H9 (cell line): ENCODE measurements at regions not wholly inside any gene's neighbourhood (a gene's known extent, or its start where the extent isn't known, plus 50 kb on each side); places are given as distances from the start of the nearest gene placed in this dataset.

Experiments
- DNase-seq: peaks from one replicate; pipeline ENCODE4 v3.0.0-alpha.2; 2017
- H2AFZ ChIP-seq: one replicate; pipeline ENCODE4 v1.6.1; 2013; ENCODE audit warnings: mild to moderate bottlenecking, low read length, control low read depth, moderate library complexity
- H2AK5ac ChIP-seq: 2 replicates; pipeline ENCODE4 v1.6.1; 2013; ENCODE audit warnings: low read length, control low read depth, mixed read lengths; ENCODE audit not compliant: insufficient read length
- H2BK120ac ChIP-seq: one replicate; pipeline ENCODE4 v1.6.1; 2013; ENCODE audit warnings: low read depth, mild to moderate bottlenecking, low read length, control low read depth, inconsistent platforms; ENCODE audit not compliant: poor library complexity, severe bottlenecking
- H2BK12ac ChIP-seq: 2 replicates; pipeline ENCODE4 v1.6.1; 2013; ENCODE audit warnings: low read length, control low read depth, mixed read lengths, low read depth; ENCODE audit not compliant: insufficient read length
- H2BK15ac ChIP-seq: 2 replicates; pipeline ENCODE4 v1.6.1; 2013; ENCODE audit warnings: low read depth, low read length, control low read depth
- H2BK20ac ChIP-seq: one replicate; pipeline ENCODE4 v1.6.1; 2013; ENCODE audit warnings: low read depth, mild to moderate bottlenecking, low read length, control low read depth, inconsistent platforms; ENCODE audit not compliant: poor library complexity, severe bottlenecking
- H2BK5ac ChIP-seq: 2 replicates; pipeline ENCODE4 v1.6.1; 2013; ENCODE audit warnings: low read length, control low read depth, mixed read lengths; ENCODE audit not compliant: insufficient read length
- H3K14ac ChIP-seq: 2 replicates; pipeline ENCODE4 v1.6.1; 2013; ENCODE audit warnings: low read length, control low read depth; ENCODE audit not compliant: insufficient read depth
- H3K18ac ChIP-seq: 2 replicates; pipeline ENCODE4 v1.6.1; 2013; ENCODE audit warnings: low read depth, mild to moderate bottlenecking, mixed read lengths, low read length, control low read depth; ENCODE audit not compliant: insufficient read length
- H3K23ac ChIP-seq: 2 replicates; pipeline ENCODE4 v1.6.1; 2013; ENCODE audit warnings: low read length, control low read depth, mixed read lengths, low read depth; ENCODE audit not compliant: insufficient read length
- H3K23me2 ChIP-seq: 2 replicates; pipeline ENCODE4 v1.6.1; 2013; ENCODE audit warnings: low read depth, mild to moderate bottlenecking, mixed read lengths, low read length, control low read depth; ENCODE audit not compliant: insufficient read length, poor library complexity, severe bottlenecking
- H3K27ac ChIP-seq: 2 replicates; pipeline ENCODE4 v1.5.1; 2013; ENCODE audit warnings: low read length, control low read depth, mixed read lengths, low read depth; ENCODE audit not compliant: insufficient read length
- H3K27me3 ChIP-seq: 2 replicates; pipeline ENCODE4 v1.6.1; 2013; ENCODE audit warnings: low read length, control low read depth, inconsistent platforms; ENCODE audit not compliant: insufficient read depth
- H3K4ac ChIP-seq: 2 replicates; pipeline ENCODE4 v1.6.1; 2013; ENCODE audit warnings: low read depth, mild to moderate bottlenecking, control low read depth, inconsistent platforms, low read length, moderate library complexity
- H3K4me1 ChIP-seq: 2 replicates; pipeline ENCODE4 v1.6.1; 2013; ENCODE audit warnings: low read length, control low read depth, inconsistent platforms; ENCODE audit not compliant: insufficient read depth
- H3K4me2 ChIP-seq: 2 replicates; pipeline ENCODE4 v1.6.1; 2013; ENCODE audit warnings: low read length, control low read depth, mixed read lengths; ENCODE audit not compliant: insufficient read length, insufficient read depth
- H3K56ac ChIP-seq: 2 replicates; pipeline ENCODE4 v1.6.1; 2013; ENCODE audit warnings: low read depth, mild to moderate bottlenecking, mixed read lengths, low read length, control low read depth; ENCODE audit not compliant: insufficient read length
- H3K79me1 ChIP-seq: 2 replicates; pipeline ENCODE4 v1.6.1; 2013; ENCODE audit warnings: low read depth, mild to moderate bottlenecking, moderate library complexity, low read length, control low read depth, inconsistent platforms; ENCODE audit not compliant: insufficient read depth, poor library complexity, severe bottlenecking
- H3K79me2 ChIP-seq: 2 replicates; pipeline ENCODE4 v1.6.1; 2013; ENCODE audit warnings: low read length, control low read depth, inconsistent platforms; ENCODE audit not compliant: insufficient read depth
- H3K9ac ChIP-seq: 2 replicates; pipeline ENCODE4 v1.6.1; 2013; ENCODE audit warnings: low read length, control low read depth, mixed read lengths; ENCODE audit not compliant: insufficient read length; ENCODE audit errors: extremely low read depth
- H3K9me3 ChIP-seq: one replicate; pipeline ENCODE4 v1.6.1; 2013; ENCODE audit warnings: low read depth, low read length, inconsistent platforms; ENCODE audit not compliant: control insufficient read depth
- H3T11ph ChIP-seq: one replicate; pipeline ENCODE4 v1.6.1; 2013; ENCODE audit warnings: mild to moderate bottlenecking, low read length, control low read depth, inconsistent platforms
- H4K20me1 ChIP-seq: one replicate; pipeline ENCODE4 v1.6.1; 2013; ENCODE audit not compliant: control insufficient read depth, insufficient read length, insufficient read depth
- H4K5ac ChIP-seq: 2 replicates; pipeline ENCODE4 v1.6.1; 2013; ENCODE audit warnings: low read depth, mild to moderate bottlenecking, mixed read lengths, low read length, control low read depth; ENCODE audit not compliant: insufficient read length
- H4K8ac ChIP-seq: replicated peaks from 2 replicates; pipeline ENCODE4 v1.6.1; 2013; ENCODE audit warnings: low read length, control low read depth, mixed read lengths, low read depth; ENCODE audit not compliant: insufficient read length
- H4K91ac ChIP-seq: 2 replicates; pipeline ENCODE4 v1.6.1; 2013; ENCODE audit warnings: low read depth, mild to moderate bottlenecking, moderate library complexity, mixed read lengths, low read length, control low read depth; ENCODE audit not compliant: insufficient read length
- H3K27ac Mint-ChIP-seq, 3 experiments: 2 replicates in 2 of 3; 3 replicates in 1 of 3; pipeline ENCODE4 v1.8.0; 2020 to 2021; ENCODE audit warnings: mixed read lengths in 3 of 3, mild to moderate bottlenecking in 1 of 3, moderate library complexity in 1 of 3
- H3K27me3 Mint-ChIP-seq: 2 replicates; pipeline ENCODE4 v1.8.0; 2021; ENCODE audit warnings: low read depth, mild to moderate bottlenecking, moderate library complexity, mixed read lengths
- H3K36me3 Mint-ChIP-seq, 3 experiments: 2 replicates in 2 of 3; 3 replicates in 1 of 3; pipeline ENCODE4 v1.8.0; 2020 to 2021; ENCODE audit warnings: low read depth in 3 of 3, mixed read lengths in 3 of 3; ENCODE audit not compliant: insufficient read depth in 1 of 3
- H3K4me1 Mint-ChIP-seq, 2 experiments: 2 replicates each; pipeline ENCODE4 v1.8.0; 2020; ENCODE audit warnings: mixed read lengths in 2 of 2
- H3K4me3 Mint-ChIP-seq, 2 experiments: 2 replicates in 1 of 2; 3 replicates in 1 of 2; pipeline ENCODE4 v1.8.0; 2020 to 2021; ENCODE audit warnings: mild to moderate bottlenecking in 2 of 2, mixed read lengths in 2 of 2, moderate library complexity in 1 of 2
- H3K9me3 Mint-ChIP-seq, 2 experiments: 2 replicates in 1 of 2; 3 replicates in 1 of 2; pipeline ENCODE4 v1.8.0; 2020; ENCODE audit warnings: mild to moderate bottlenecking in 2 of 2, mixed read lengths in 2 of 2, moderate library complexity in 1 of 2
- CTCF ChIP-seq: fragments of 200-600 bp; sonication (generic); conservative IDR thresholded peaks from 3 replicates; pipeline ENCODE4 v1.8.0; 2021; ENCODE audit warnings: antibody characterized with exemption, mild to moderate bottlenecking
- WGBS: extraction: QIAGEN DNeasy Blood & Tissue Kit; methylation state at CpG from one replicate; pipeline ENCODE4 v1.1.7; 2013; ENCODE audit warnings: missing lambda C conversion rate, low lambda C conversion rate, mixed read lengths; ENCODE audit not compliant: insufficient read length; ENCODE audit errors: extremely low coverage; 5-methylcytosine and 5-hydroxymethylcytosine counted together

GRCh38 chr6:102313699-102314098, 920.2 kb downstream of the GRIK2 start:
- Histone ChIP-seq H4K5ac (no peak overlapping the region), H3K27ac (no peak overlapping the region), H3K23ac (no peak overlapping the region), H4K8ac (no peak overlapping the region), H3K79me1 (no peaks in the 10 kb centered on the region), H3K14ac (no peak overlapping the region), H3K18ac (no peak overlapping the region), H2AFZ (no peak overlapping the region), H4K91ac (no peak overlapping the region), H3K56ac (no peak overlapping the region), H3K79me2 (no peaks in the 10 kb centered on the region), H3K4me2 (no peak overlapping the region), H3K23me2 (no peaks in the 10 kb centered on the region), H2AK5ac (no peak overlapping the region), H2BK120ac (no peak overlapping the region), H2BK12ac (no peak overlapping the region), H2BK15ac (no peak overlapping the region), H3K4me1 (no peaks in the 10 kb centered on the region), H2BK20ac (no peak overlapping the region), H3K9me3 (no peaks in the 10 kb centered on the region), H4K20me1 (no peaks in the 10 kb centered on the region), H2BK5ac (no peak overlapping the region), H3K9ac (no peak overlapping the region), H3K4ac (no peak overlapping the region), H3K27me3 (no peaks in the 10 kb centered on the region), H3T11ph (no peak overlapping the region)
- no CpG with 5 or more reads among the region's 1 CpG for WGBS
- no peak overlapping the region for H3K27ac Mint-ChIP-seq
- H3K36me3 Mint-ChIP-seq, result peaks cover 0 to 7% (median 3%) of the 10 kb centered on the region in 3 experiments; a peak in 3 of 7 replicates
- no peaks in the 10 kb centered on the region for H3K27me3 Mint-ChIP-seq
- DNase-seq, result no peak
- H3K4me1 Mint-ChIP-seq, result no peaks in the 10 kb centered on the region
- H3K9me3 Mint-ChIP-seq, result peaks cover 6 to 7% of the 10 kb centered on the region in 2 experiments; a peak in 4 of 5 replicates
- no peak overlapping the region for H3K4me3 Mint-ChIP-seq
- no peak for TF ChIP-seq CTCF
